ENCODE measurements at regions not wholly inside any gene's neighbourhood (a gene's known extent, or its start where the extent isn't known, plus 50 kb on each side); places are given as distances from the start of the nearest gene placed in this dataset.

DNA sequence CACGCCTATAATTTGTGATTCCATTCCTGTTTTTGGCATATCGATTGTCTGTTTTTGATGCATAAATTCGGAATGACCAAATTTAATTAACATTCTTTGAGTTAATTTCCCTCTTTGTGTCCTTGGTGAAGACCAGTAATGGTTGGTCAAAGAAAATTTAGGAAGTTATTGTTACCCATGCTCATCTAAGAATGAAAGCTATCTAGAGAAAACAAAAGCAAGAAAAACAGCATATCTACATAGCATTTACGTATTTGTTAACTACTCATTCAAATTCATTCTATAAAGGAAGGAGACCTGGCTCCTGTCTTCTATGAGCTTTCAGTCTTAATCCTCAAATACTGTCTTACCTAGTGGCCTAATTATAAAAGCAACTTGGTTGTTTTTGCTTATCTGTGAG is 59.2 kb upstream of the CHST9 start:
- DNase-seq, result no peak

GRCh38 chr18:27242392-27243047 is 57.4 kb upstream of the CHST9 start:
- no peak for DNase-seq

GRCh38 chr18:27240383-27240782 is 55.3 kb upstream of the CHST9 start:
- DNase-seq, result no peak

- no peak for DNase-seq
These were observed 54.6 kb upstream of the CHST9 start for GRCh38 chr18:27239669-27240068.

DNA sequence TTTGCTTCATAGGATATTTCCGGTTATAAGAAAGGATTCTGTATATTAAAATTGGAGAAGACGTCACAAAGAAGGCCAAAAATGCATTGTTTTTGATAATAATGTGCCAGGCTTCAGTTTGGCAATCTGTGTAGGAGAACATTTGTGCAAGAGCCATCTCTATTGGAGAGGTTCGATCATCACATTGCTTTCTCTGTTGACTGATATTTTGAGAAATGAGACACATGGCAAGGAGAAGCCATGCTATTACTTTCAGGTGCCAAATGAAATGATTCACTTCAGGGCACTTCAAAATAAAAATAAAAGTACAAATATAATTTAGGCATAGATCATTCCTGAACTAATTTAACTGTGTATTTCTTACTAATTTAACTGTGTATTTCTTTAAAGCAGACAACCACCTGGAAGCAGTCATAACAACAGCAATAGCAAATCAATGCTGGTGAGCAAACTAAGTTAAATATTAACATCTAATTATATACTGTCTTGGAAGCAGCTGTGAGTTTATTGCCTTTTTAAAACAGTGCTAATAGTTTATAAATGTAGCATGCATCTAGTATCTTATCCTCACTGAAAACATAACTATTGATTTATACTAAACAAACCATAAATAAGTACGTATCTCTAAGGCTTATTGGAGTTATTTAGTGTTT is 50.2 kb upstream of the CHST9 start:
- no peak for DNase-seq
